H9 (cell line): ENCODE measurements at regions not wholly inside any gene's neighbourhood (a gene's known extent, or its start where the extent isn't known, plus 50 kb on each side); places are given as distances from the start of the nearest gene placed in this dataset.

ENCODE experiments used
- DNase-seq: peaks from one replicate; pipeline ENCODE4 v3.0.0-alpha.2; 2017
- H2AFZ ChIP-seq: one replicate; pipeline ENCODE4 v1.6.1; 2013; ENCODE audit warnings: mild to moderate bottlenecking, low read length, control low read depth, moderate library complexity
- H2AK5ac ChIP-seq: 2 replicates; pipeline ENCODE4 v1.6.1; 2013; ENCODE audit warnings: low read length, control low read depth, mixed read lengths; ENCODE audit not compliant: insufficient read length
- H2BK120ac ChIP-seq: one replicate; pipeline ENCODE4 v1.6.1; 2013; ENCODE audit warnings: low read depth, mild to moderate bottlenecking, low read length, control low read depth, inconsistent platforms; ENCODE audit not compliant: poor library complexity, severe bottlenecking
- H2BK12ac ChIP-seq: 2 replicates; pipeline ENCODE4 v1.6.1; 2013; ENCODE audit warnings: low read length, control low read depth, mixed read lengths, low read depth; ENCODE audit not compliant: insufficient read length
- H2BK15ac ChIP-seq: 2 replicates; pipeline ENCODE4 v1.6.1; 2013; ENCODE audit warnings: low read depth, low read length, control low read depth
- H2BK20ac ChIP-seq: one replicate; pipeline ENCODE4 v1.6.1; 2013; ENCODE audit warnings: low read depth, mild to moderate bottlenecking, low read length, control low read depth, inconsistent platforms; ENCODE audit not compliant: poor library complexity, severe bottlenecking
- H2BK5ac ChIP-seq: 2 replicates; pipeline ENCODE4 v1.6.1; 2013; ENCODE audit warnings: low read length, control low read depth, mixed read lengths; ENCODE audit not compliant: insufficient read length
- H3K14ac ChIP-seq: 2 replicates; pipeline ENCODE4 v1.6.1; 2013; ENCODE audit warnings: low read length, control low read depth; ENCODE audit not compliant: insufficient read depth
- H3K18ac ChIP-seq: 2 replicates; pipeline ENCODE4 v1.6.1; 2013; ENCODE audit warnings: low read depth, mild to moderate bottlenecking, mixed read lengths, low read length, control low read depth; ENCODE audit not compliant: insufficient read length
- H3K23ac ChIP-seq: 2 replicates; pipeline ENCODE4 v1.6.1; 2013; ENCODE audit warnings: low read length, control low read depth, mixed read lengths, low read depth; ENCODE audit not compliant: insufficient read length
- H3K23me2 ChIP-seq: 2 replicates; pipeline ENCODE4 v1.6.1; 2013; ENCODE audit warnings: low read depth, mild to moderate bottlenecking, mixed read lengths, low read length, control low read depth; ENCODE audit not compliant: insufficient read length, poor library complexity, severe bottlenecking
- H3K27ac ChIP-seq: 2 replicates; pipeline ENCODE4 v1.5.1; 2013; ENCODE audit warnings: low read length, control low read depth, mixed read lengths, low read depth; ENCODE audit not compliant: insufficient read length
- H3K27me3 ChIP-seq: 2 replicates; pipeline ENCODE4 v1.6.1; 2013; ENCODE audit warnings: low read length, control low read depth, inconsistent platforms; ENCODE audit not compliant: insufficient read depth
- H3K4ac ChIP-seq: 2 replicates; pipeline ENCODE4 v1.6.1; 2013; ENCODE audit warnings: low read depth, mild to moderate bottlenecking, control low read depth, inconsistent platforms, low read length, moderate library complexity
- H3K4me1 ChIP-seq: 2 replicates; pipeline ENCODE4 v1.6.1; 2013; ENCODE audit warnings: low read length, control low read depth, inconsistent platforms; ENCODE audit not compliant: insufficient read depth
- H3K4me2 ChIP-seq: 2 replicates; pipeline ENCODE4 v1.6.1; 2013; ENCODE audit warnings: low read length, control low read depth, mixed read lengths; ENCODE audit not compliant: insufficient read length, insufficient read depth
- H3K56ac ChIP-seq: 2 replicates; pipeline ENCODE4 v1.6.1; 2013; ENCODE audit warnings: low read depth, mild to moderate bottlenecking, mixed read lengths, low read length, control low read depth; ENCODE audit not compliant: insufficient read length
- H3K79me1 ChIP-seq: 2 replicates; pipeline ENCODE4 v1.6.1; 2013; ENCODE audit warnings: low read depth, mild to moderate bottlenecking, moderate library complexity, low read length, control low read depth, inconsistent platforms; ENCODE audit not compliant: insufficient read depth, poor library complexity, severe bottlenecking
- H3K79me2 ChIP-seq: 2 replicates; pipeline ENCODE4 v1.6.1; 2013; ENCODE audit warnings: low read length, control low read depth, inconsistent platforms; ENCODE audit not compliant: insufficient read depth
- H3K9ac ChIP-seq: 2 replicates; pipeline ENCODE4 v1.6.1; 2013; ENCODE audit warnings: low read length, control low read depth, mixed read lengths; ENCODE audit not compliant: insufficient read length; ENCODE audit errors: extremely low read depth
- H3K9me3 ChIP-seq: one replicate; pipeline ENCODE4 v1.6.1; 2013; ENCODE audit warnings: low read depth, low read length, inconsistent platforms; ENCODE audit not compliant: control insufficient read depth
- H3T11ph ChIP-seq: one replicate; pipeline ENCODE4 v1.6.1; 2013; ENCODE audit warnings: mild to moderate bottlenecking, low read length, control low read depth, inconsistent platforms
- H4K20me1 ChIP-seq: one replicate; pipeline ENCODE4 v1.6.1; 2013; ENCODE audit not compliant: control insufficient read depth, insufficient read length, insufficient read depth
- H4K5ac ChIP-seq: 2 replicates; pipeline ENCODE4 v1.6.1; 2013; ENCODE audit warnings: low read depth, mild to moderate bottlenecking, mixed read lengths, low read length, control low read depth; ENCODE audit not compliant: insufficient read length
- H4K8ac ChIP-seq: replicated peaks from 2 replicates; pipeline ENCODE4 v1.6.1; 2013; ENCODE audit warnings: low read length, control low read depth, mixed read lengths, low read depth; ENCODE audit not compliant: insufficient read length
- H4K91ac ChIP-seq: 2 replicates; pipeline ENCODE4 v1.6.1; 2013; ENCODE audit warnings: low read depth, mild to moderate bottlenecking, moderate library complexity, mixed read lengths, low read length, control low read depth; ENCODE audit not compliant: insufficient read length
- H3K27ac Mint-ChIP-seq, 3 experiments: 2 replicates in 2 of 3; 3 replicates in 1 of 3; pipeline ENCODE4 v1.8.0; 2020 to 2021; ENCODE audit warnings: mixed read lengths in 3 of 3, mild to moderate bottlenecking in 1 of 3, moderate library complexity in 1 of 3
- H3K27me3 Mint-ChIP-seq: 2 replicates; pipeline ENCODE4 v1.8.0; 2021; ENCODE audit warnings: low read depth, mild to moderate bottlenecking, moderate library complexity, mixed read lengths
- H3K36me3 Mint-ChIP-seq, 3 experiments: 2 replicates in 2 of 3; 3 replicates in 1 of 3; pipeline ENCODE4 v1.8.0; 2020 to 2021; ENCODE audit warnings: low read depth in 3 of 3, mixed read lengths in 3 of 3; ENCODE audit not compliant: insufficient read depth in 1 of 3
- H3K4me1 Mint-ChIP-seq, 2 experiments: 2 replicates each; pipeline ENCODE4 v1.8.0; 2020; ENCODE audit warnings: mixed read lengths in 2 of 2
- H3K4me3 Mint-ChIP-seq, 2 experiments: 2 replicates in 1 of 2; 3 replicates in 1 of 2; pipeline ENCODE4 v1.8.0; 2020 to 2021; ENCODE audit warnings: mild to moderate bottlenecking in 2 of 2, mixed read lengths in 2 of 2, moderate library complexity in 1 of 2
- H3K9me3 Mint-ChIP-seq, 2 experiments: 2 replicates in 1 of 2; 3 replicates in 1 of 2; pipeline ENCODE4 v1.8.0; 2020; ENCODE audit warnings: mild to moderate bottlenecking in 2 of 2, mixed read lengths in 2 of 2, moderate library complexity in 1 of 2
- CTCF ChIP-seq: fragments of 200-600 bp; sonication (generic); conservative IDR thresholded peaks from 3 replicates; pipeline ENCODE4 v1.8.0; 2021; ENCODE audit warnings: antibody characterized with exemption, mild to moderate bottlenecking
- WGBS: extraction: QIAGEN DNeasy Blood & Tissue Kit; methylation state at CpG from one replicate; pipeline ENCODE4 v1.1.7; 2013; ENCODE audit warnings: missing lambda C conversion rate, low lambda C conversion rate, mixed read lengths; ENCODE audit not compliant: insufficient read length; ENCODE audit errors: extremely low coverage; 5-methylcytosine and 5-hydroxymethylcytosine counted together

DNA sequence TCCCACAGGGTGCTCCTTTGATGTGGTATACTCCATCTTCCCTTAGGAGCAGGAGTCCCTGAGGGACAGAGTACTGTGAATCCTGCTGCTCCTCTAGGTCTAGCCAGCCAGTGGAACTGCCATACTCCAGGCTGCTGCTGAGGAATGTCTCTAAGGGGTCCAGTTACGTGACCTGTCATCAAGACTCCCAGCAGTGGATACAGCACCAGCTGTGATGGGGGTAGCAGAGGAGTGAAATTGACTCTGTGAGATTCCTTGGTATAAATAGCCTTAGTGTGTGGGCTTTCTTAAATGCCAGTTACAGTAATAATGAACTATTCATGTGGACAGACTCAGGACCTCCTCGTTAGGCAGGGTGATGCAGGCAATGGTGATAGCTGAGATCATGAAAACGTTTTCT lies 140.4 kb upstream of the LUZP2 start:
- H3K18ac ChIP-seq: no peak overlapping the region
- H2BK15ac ChIP-seq: no peak overlapping the region
- no peak overlapping the region for H4K5ac ChIP-seq
- WGBS: no CpG with 5 or more reads among the region's 3 CpGs
- H3T11ph ChIP-seq: no peak overlapping the region
- no peak overlapping the region for H2BK5ac ChIP-seq
- DNase-seq: no peak
- H4K20me1 ChIP-seq: no peaks in the 10 kb centered on the region
- no peak overlapping the region for H2AFZ ChIP-seq
- no peak overlapping the region for H2AK5ac ChIP-seq
- H4K8ac ChIP-seq: no peak overlapping the region
- peaks cover 0 to 4% (median 3%) of the 10 kb centered on the region in 3 experiments; a peak in 2 of 7 replicates for H3K36me3 Mint-ChIP-seq
- H3K27me3 Mint-ChIP-seq: no peaks in the 10 kb centered on the region
- H4K91ac ChIP-seq: no peak overlapping the region
- H3K27ac Mint-ChIP-seq: no peak overlapping the region
- H3K27me3 ChIP-seq: no peaks in the 10 kb centered on the region
- H3K9ac ChIP-seq: no peak overlapping the region
- no peaks in the 10 kb centered on the region for H3K4me1 Mint-ChIP-seq
- no peak overlapping the region for H2BK20ac ChIP-seq
- H3K9me3 Mint-ChIP-seq: peaks cover 3 to 6% of the 10 kb centered on the region in 2 experiments; a peak in 4 of 5 replicates
- no peak overlapping the region for H3K27ac ChIP-seq
- no peaks in the 10 kb centered on the region for H3K4me1 ChIP-seq
- no peak overlapping the region for H2BK12ac ChIP-seq
- no peak overlapping the region for H3K4me2 ChIP-seq
- H3K14ac ChIP-seq: no peak overlapping the region
- no peaks in the 10 kb centered on the region for H3K23me2 ChIP-seq
- no peaks in the 10 kb centered on the region for H3K79me2 ChIP-seq
- H3K79me1 ChIP-seq: no peaks in the 10 kb centered on the region
- H3K23ac ChIP-seq: no peak overlapping the region
- no peak for TF ChIP-seq CTCF
- H3K4ac ChIP-seq: no peak overlapping the region
- H3K4me3 Mint-ChIP-seq: no peak overlapping the region
- no peak overlapping the region for H3K56ac ChIP-seq
- H3K9me3 ChIP-seq: no peaks in the 10 kb centered on the region
- no peak overlapping the region for H2BK120ac ChIP-seq
